ENCODE measurements at regions not wholly inside any gene's neighbourhood (a gene's known extent, or its start where the extent isn't known, plus 50 kb on each side); places are given as distances from the start of the nearest gene placed in this dataset.

DNA sequence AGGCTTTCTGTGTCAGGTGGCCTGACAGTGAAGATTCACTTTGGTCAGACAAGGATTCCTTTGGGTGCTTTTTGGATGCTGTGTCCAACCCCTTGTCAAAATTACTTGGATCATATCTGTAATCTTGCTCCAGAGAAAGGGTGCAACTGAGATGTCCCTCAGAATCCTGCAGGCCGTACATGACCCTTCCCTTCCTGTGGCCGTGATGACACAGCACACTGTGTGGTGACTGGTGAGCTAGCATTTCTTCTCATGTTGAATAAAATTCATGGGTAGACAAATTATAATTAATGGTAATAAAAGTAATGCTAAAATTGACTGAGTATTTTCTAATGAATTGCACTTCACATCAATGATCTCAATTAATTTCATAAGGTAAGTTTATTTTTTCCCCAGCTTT is 356.2 kb downstream of the LPIN1 start:
- H2AFZ ChIP-seq (ENCODE audit: insufficient read depth, low read depth, low read length, poor library complexity, severe bottlenecking), result no peak overlapping the region

DNA sequence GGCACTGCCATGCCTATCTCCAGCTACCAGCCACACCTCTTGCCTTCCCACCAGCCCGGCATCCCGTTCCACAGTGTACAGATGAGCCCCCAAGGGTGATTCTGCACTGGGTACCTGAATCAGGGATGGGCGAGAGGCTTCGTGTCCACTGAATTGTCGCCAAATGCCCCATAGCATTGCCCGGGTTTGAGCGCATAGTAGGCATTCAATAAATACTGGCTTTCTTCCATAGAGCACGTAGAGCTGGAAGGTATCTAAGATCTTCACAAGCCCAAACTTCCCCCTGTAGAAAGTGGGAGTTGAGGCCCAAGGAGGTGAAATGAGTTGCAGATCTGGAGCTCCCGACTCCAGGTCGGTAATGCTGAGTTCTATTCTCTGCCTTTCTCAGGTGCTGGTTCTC is 358.7 kb downstream of the LPIN1 start:
- Histone ChIP-seq H3K27me3 (replicated peaks in 1 of 4; ENCODE audit: control extremely low read depth in 1 of 4, control insufficient read depth in 3 of 4, insufficient read depth in 4 of 4, low read length in 3 of 4) (no peaks in the 10 kb centered on the region), H3K36me3 (replicated peaks in 1 of 2; ENCODE audit: control extremely low read depth in 1 of 2, control insufficient read depth in 1 of 2, extremely low read depth in 1 of 2, insufficient read depth in 2 of 2, low read length in 1 of 2) (no peaks in the 10 kb centered on the region), H3K9ac (ENCODE audit: low read length) (no peak overlapping the region), H3K79me2 (ENCODE audit: control insufficient read depth, insufficient read depth, low read length) (no peaks in the 10 kb centered on the region), H3K4me2 (replicated peaks; ENCODE audit: low read depth, low read length, poor library complexity, severe bottlenecking) (no peak overlapping the region), H3K27ac (ENCODE audit: low read length in 2 of 2) (no peak overlapping the region), H3K4me3 (ENCODE audit: control extremely low read depth in 1 of 5, extremely low read depth in 1 of 5, insufficient read depth in 1 of 5, low read depth in 2 of 5, low read length in 4 of 5) (no peak overlapping the region), H3K9me3 (ENCODE audit: control extremely low read depth in 1 of 3, control insufficient read depth in 2 of 3, insufficient read depth in 1 of 3, low read length in 2 of 3) (no peaks in the 10 kb centered on the region), H2AFZ (ENCODE audit: insufficient read depth, low read depth, low read length, poor library complexity, severe bottlenecking) (no peak overlapping the region), H3K4me1 (ENCODE audit: control insufficient read depth in 2 of 2, insufficient read depth in 2 of 2, low read length in 2 of 2) (peaks cover 9 to 10% of the 10 kb centered on the region in 2 donors), H4K20me1 (ENCODE audit: control insufficient read depth, insufficient read depth, low read length, poor library complexity, severe bottlenecking) (no peaks in the 10 kb centered on the region)
- ATAC-seq (ENCODE audit: low read depth), result no peak
- WGBS (ENCODE audit: insufficient coverage), result 89% methylated on average over 5 of the region's 10 CpGs
- H3K27me3 Mint-ChIP-seq, result no peaks in the 10 kb centered on the region
- intact Hi-C loops (cut with micrococcal nuclease), result no loop called here
- H3K9me3 Mint-ChIP-seq (ENCODE audit: insufficient read depth), result no peaks in the 10 kb centered on the region
- DNase-seq, result no peak
- no peak overlapping the region for H3K4me3 Mint-ChIP-seq
- no peak for TF ChIP-seq EZH2 (IDR thresholded peaks at IDR 0.05; ENCODE audit: borderline replicate concordance, insufficient read depth, low read depth, low read length, poor library complexity, severe bottlenecking)
- TF ChIP-seq, protein P1, sequence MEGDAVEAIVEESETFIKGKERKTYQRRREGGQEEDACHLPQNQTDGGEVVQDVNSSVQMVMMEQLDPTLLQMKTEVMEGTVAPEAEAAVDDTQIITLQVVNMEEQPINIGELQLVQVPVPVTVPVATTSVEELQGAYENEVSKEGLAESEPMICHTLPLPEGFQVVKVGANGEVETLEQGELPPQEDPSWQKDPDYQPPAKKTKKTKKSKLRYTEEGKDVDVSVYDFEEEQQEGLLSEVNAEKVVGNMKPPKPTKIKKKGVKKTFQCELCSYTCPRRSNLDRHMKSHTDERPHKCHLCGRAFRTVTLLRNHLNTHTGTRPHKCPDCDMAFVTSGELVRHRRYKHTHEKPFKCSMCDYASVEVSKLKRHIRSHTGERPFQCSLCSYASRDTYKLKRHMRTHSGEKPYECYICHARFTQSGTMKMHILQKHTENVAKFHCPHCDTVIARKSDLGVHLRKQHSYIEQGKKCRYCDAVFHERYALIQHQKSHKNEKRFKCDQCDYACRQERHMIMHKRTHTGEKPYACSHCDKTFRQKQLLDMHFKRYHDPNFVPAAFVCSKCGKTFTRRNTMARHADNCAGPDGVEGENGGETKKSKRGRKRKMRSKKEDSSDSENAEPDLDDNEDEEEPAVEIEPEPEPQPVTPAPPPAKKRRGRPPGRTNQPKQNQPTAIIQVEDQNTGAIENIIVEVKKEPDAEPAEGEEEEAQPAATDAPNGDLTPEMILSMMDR (IDR thresholded peaks at IDR 0.05), result no peak
- H3K4me1 Mint-ChIP-seq, result peaks cover 14% of the 10 kb centered on the region
- ChIA-PET CTCF (no interaction called here), POLR2A (no interaction called here)
- no peak overlapping the region for H3K27ac Mint-ChIP-seq

More for the DNA sequence above, 356.2 kb downstream of the LPIN1 start:
- no peaks in the 10 kb centered on the region for H3K9me3 Mint-ChIP-seq (ENCODE audit: insufficient read depth)
- no peak overlapping the region for H3K4me2 ChIP-seq (replicated peaks; ENCODE audit: low read depth, low read length, poor library complexity, severe bottlenecking)
- no peak for TF ChIP-seq EZH2 (IDR thresholded peaks at IDR 0.05; ENCODE audit: borderline replicate concordance, insufficient read depth, low read depth, low read length, poor library complexity, severe bottlenecking)
- TF ChIP-seq, protein P1 (IDR thresholded peaks at IDR 0.05), result no peak
- no peak for ATAC-seq (ENCODE audit: low read depth)
- H3K4me3 Mint-ChIP-seq, result no peak overlapping the region
- no peak overlapping the region for H3K27ac Mint-ChIP-seq
- H3K79me2 ChIP-seq (ENCODE audit: control insufficient read depth, insufficient read depth, low read length), result no peaks in the 10 kb centered on the region
- no peaks in the 10 kb centered on the region for H3K27me3 ChIP-seq (replicated peaks in 1 of 4; ENCODE audit: control extremely low read depth in 1 of 4, control insufficient read depth in 3 of 4, insufficient read depth in 4 of 4, low read length in 3 of 4)
- ChIA-PET CTCF (no interaction called here), POLR2A (no interaction called here)
- no peaks in the 10 kb centered on the region for H3K27me3 Mint-ChIP-seq
- H3K9ac ChIP-seq (ENCODE audit: low read length), result no peak overlapping the region
- H4K20me1 ChIP-seq (ENCODE audit: control insufficient read depth, insufficient read depth, low read length, poor library complexity, severe bottlenecking), result no peaks in the 10 kb centered on the region
- intact Hi-C loops (cut with micrococcal nuclease), result no loop called here
- no peak for DNase-seq
- no CpG with 5 or more reads among the region's 2 CpGs for WGBS (ENCODE audit: insufficient coverage)
- no peaks in the 10 kb centered on the region for H3K9me3 ChIP-seq (ENCODE audit: control extremely low read depth in 1 of 3, control insufficient read depth in 2 of 3, insufficient read depth in 1 of 3, low read length in 2 of 3)
- H3K4me1 ChIP-seq (ENCODE audit: control insufficient read depth in 2 of 2, insufficient read depth in 2 of 2, low read length in 2 of 2), result peaks cover 6% of the 10 kb centered on the region in 2 donors
- H3K36me3 ChIP-seq (replicated peaks in 1 of 2; ENCODE audit: control extremely low read depth in 1 of 2, control insufficient read depth in 1 of 2, extremely low read depth in 1 of 2, insufficient read depth in 2 of 2, low read length in 1 of 2), result no peaks in the 10 kb centered on the region
- peaks cover 15% of the 10 kb centered on the region for H3K4me1 Mint-ChIP-seq
- no peak overlapping the region for H3K27ac ChIP-seq (ENCODE audit: low read length in 2 of 2)
- H3K4me3 ChIP-seq (ENCODE audit: control extremely low read depth in 1 of 5, extremely low read depth in 1 of 5, insufficient read depth in 1 of 5, low read depth in 2 of 5, low read length in 4 of 5), result no peak overlapping the region

Measured in B cell (primary cell).